SH-SY5Y (cell line): ENCODE measurements at regions not wholly inside any gene's neighbourhood (a gene's known extent, or its start where the extent isn't known, plus 50 kb on each side); places are given as distances from the start of the nearest gene placed in this dataset.

Experiments
- GATA2 ChIP-seq: IDR thresholded peaks from 2 replicates; pipeline ENCODE4 v1.6.1; 2011; ENCODE audit warnings: mild to moderate bottlenecking, low read depth, low read length
- GATA3 ChIP-seq: IDR thresholded peaks from 2 replicates; pipeline ENCODE4 v1.6.1; 2011; ENCODE audit warnings: low read depth, mild to moderate bottlenecking, low read length, moderate library complexity

GRCh38 chr3:153440311-153440710 is 278.3 kb downstream of the RAP2B start:
- TF ChIP-seq GATA3 = no peak
- TF ChIP-seq GATA2 = peak; percentile 13; the same call in 1 of the 2 replicates
